Loucy (cell line): ENCODE measurements at regions not wholly inside any gene's neighbourhood (a gene's known extent, or its start where the extent isn't known, plus 50 kb on each side); places are given as distances from the start of the nearest gene placed in this dataset.
A peak's percentile ranks its signal among the peaks of the same experiment; 100 is the strongest.

Source experiments
- H2AFZ ChIP-seq: fragments of 200-600 bp; sonication (generic); 2 replicates; pipeline ENCODE4 v1.6.0; 2016; ENCODE audit warnings: antibody characterized with exemption, mild to moderate bottlenecking, low read length, moderate library complexity
- H3F3A ChIP-seq: fragments of 200-600 bp; 2 replicates; pipeline ENCODE4 v1.6.0; 2016; ENCODE audit warnings: antibody characterized with exemption, low read depth, mild to moderate bottlenecking
- H3K27me3 ChIP-seq: fragments of 200-600 bp; sonication (generic); 2 replicates; pipeline ENCODE4 v1.6.1; 2014; ENCODE audit warnings: low read length, mild to moderate bottlenecking; ENCODE audit not compliant: insufficient read depth, poor library complexity, severe bottlenecking
- H3K36me3 ChIP-seq: fragments of 200-600 bp; sonication (generic); 2 replicates; pipeline ENCODE4 v1.6.1; 2016; ENCODE audit warnings: low read length; ENCODE audit not compliant: insufficient read depth
- H3K4me1 ChIP-seq: fragments of 200-600 bp; sonication (generic); 2 replicates; pipeline ENCODE4 v1.5.1; 2014; ENCODE audit warnings: low read length, mild to moderate bottlenecking; ENCODE audit not compliant: insufficient read depth, poor library complexity, severe bottlenecking
- H3K4me2 ChIP-seq: fragments of 200-600 bp; sonication (generic); 2 replicates; pipeline ENCODE4 v1.6.0; 2014; ENCODE audit warnings: antibody characterized with exemption, low read length, low read depth, mild to moderate bottlenecking; ENCODE audit not compliant: poor library complexity, severe bottlenecking
- H3K4me3 ChIP-seq: fragments of 200-600 bp; sonication (generic); 2 replicates; pipeline ENCODE4 v1.5.1; 2014; ENCODE audit warnings: low read length, mild to moderate bottlenecking, mixed read lengths; ENCODE audit not compliant: poor library complexity, severe bottlenecking
- H3K79me2 ChIP-seq: fragments of 200-600 bp; sonication (generic); 2 replicates; pipeline ENCODE4 v1.6.1; 2014; ENCODE audit warnings: low read length; ENCODE audit not compliant: insufficient read depth
- H3K9ac ChIP-seq: fragments of 200-600 bp; sonication (generic); 2 replicates; pipeline ENCODE4 v1.6.0; 2014; ENCODE audit warnings: mild to moderate bottlenecking, low read depth, low read length, moderate library complexity; ENCODE audit not compliant: poor library complexity, severe bottlenecking
- H3K9me2 ChIP-seq: fragments of 200-600 bp; sonication (generic); replicated peaks from 2 replicates; pipeline ENCODE4 v1.6.1; 2016; ENCODE audit warnings: low read depth, low read length, mixed read lengths
- H3K9me3 ChIP-seq: fragments of 200-600 bp; sonication (generic); 2 replicates; pipeline ENCODE4 v1.6.1; 2014; ENCODE audit warnings: mild to moderate bottlenecking, antibody characterized with exemption, low read length, low read depth; ENCODE audit not compliant: insufficient read depth
- H4K20me1 ChIP-seq: fragments of 200-600 bp; sonication (generic); 2 replicates; pipeline ENCODE4 v1.6.0; 2014; ENCODE audit warnings: antibody characterized with exemption, low read length, mild to moderate bottlenecking; ENCODE audit not compliant: insufficient read depth, poor library complexity, severe bottlenecking
- EZH2phosphoT487 ChIP-seq: fragments of 200-600 bp; IDR thresholded peaks from 2 replicates; pipeline ENCODE4 v1.6.1; 2018; ENCODE audit warnings: antibody characterized with exemption, mild to moderate bottlenecking, moderate library complexity, borderline replicate concordance
- TF ChIP-seq, protein P1 (sequence below): fragments of 200-600 bp; sonication (generic); conservative IDR thresholded peaks from 2 replicates; pipeline ENCODE4 v1.5.1; 2014; ENCODE audit warnings: mild to moderate bottlenecking, antibody characterized with exemption, low read length

DNA sequence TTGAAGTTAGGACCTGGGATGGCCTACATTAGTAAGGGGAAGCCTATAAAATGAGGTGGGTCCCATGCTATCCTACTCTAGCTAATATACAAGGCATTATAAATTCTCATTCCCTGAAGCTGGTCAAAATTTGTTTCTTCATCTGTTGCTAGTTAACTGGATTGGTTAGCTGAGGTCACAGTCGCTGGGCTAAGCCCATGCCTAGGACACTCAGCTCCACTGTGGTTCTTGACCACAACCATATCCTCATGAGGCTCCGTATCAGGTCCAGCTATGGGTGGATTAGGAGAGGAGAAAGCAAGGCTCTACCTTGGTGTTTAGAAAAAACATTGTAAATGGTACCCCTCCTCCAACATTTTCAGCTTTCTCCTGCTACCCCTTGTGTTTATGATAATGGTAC, 52.8 kb upstream of the RAI14 start:
- H3K9me3 ChIP-seq, result no peaks in the 10 kb centered on the region
- H3K79me2 ChIP-seq, result no peaks in the 10 kb centered on the region
- H3K4me2 ChIP-seq, result peak overlapping the region; percentile 55
- no peaks in the 10 kb centered on the region for H4K20me1 ChIP-seq
- H3K9me2 ChIP-seq, result no peaks in the 10 kb centered on the region
- H3K36me3 ChIP-seq, result no peaks in the 10 kb centered on the region
- no peaks in the 10 kb centered on the region; the same call in 1 of the 2 replicates for H3F3A ChIP-seq
- TF ChIP-seq, protein P1, sequence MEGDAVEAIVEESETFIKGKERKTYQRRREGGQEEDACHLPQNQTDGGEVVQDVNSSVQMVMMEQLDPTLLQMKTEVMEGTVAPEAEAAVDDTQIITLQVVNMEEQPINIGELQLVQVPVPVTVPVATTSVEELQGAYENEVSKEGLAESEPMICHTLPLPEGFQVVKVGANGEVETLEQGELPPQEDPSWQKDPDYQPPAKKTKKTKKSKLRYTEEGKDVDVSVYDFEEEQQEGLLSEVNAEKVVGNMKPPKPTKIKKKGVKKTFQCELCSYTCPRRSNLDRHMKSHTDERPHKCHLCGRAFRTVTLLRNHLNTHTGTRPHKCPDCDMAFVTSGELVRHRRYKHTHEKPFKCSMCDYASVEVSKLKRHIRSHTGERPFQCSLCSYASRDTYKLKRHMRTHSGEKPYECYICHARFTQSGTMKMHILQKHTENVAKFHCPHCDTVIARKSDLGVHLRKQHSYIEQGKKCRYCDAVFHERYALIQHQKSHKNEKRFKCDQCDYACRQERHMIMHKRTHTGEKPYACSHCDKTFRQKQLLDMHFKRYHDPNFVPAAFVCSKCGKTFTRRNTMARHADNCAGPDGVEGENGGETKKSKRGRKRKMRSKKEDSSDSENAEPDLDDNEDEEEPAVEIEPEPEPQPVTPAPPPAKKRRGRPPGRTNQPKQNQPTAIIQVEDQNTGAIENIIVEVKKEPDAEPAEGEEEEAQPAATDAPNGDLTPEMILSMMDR, result no peak
- TF ChIP-seq EZH2phosphoT487, result no peak
- no peaks in the 10 kb centered on the region for H3K27me3 ChIP-seq
- H2AFZ ChIP-seq, result no peak overlapping the region
- H3K4me1 ChIP-seq, result peaks cover 42% of the 10 kb centered on the region
- no peak overlapping the region for H3K4me3 ChIP-seq
- H3K9ac ChIP-seq, result no peak overlapping the region

DNA sequence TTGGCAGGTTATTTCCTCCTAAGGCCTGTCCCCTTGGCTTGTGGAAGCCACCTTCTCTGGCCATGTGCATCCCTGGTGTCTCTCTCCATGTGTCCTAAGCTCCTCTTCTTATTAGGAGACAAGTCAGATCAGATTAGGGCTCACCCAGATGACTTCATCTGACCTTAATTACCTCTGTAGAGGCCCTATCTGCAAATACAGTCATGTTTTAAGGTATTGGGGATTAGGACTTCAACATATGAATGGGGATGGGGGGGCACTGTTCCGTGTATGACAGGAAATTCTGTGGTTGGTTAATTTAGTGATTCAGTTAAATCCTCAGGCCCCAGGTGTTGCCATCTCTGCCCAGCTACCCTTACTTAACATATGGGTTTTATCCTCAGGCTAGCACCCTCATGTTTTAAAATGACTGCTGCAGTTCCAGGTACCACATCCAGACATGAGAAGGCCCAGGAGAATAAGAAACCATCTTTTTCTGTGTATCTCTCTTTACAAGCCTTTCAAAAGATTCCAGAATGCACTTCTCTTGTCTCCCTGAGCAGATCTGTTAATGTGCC, 51.9 kb upstream of the RAI14 start:
- Histone ChIP-seq H3F3A (no peaks in the 10 kb centered on the region; the same call in 1 of the 2 replicates), H3K79me2 (no peaks in the 10 kb centered on the region), H4K20me1 (no peaks in the 10 kb centered on the region), H3K9ac (peak overlapping the region; percentile 27), H3K9me2 (no peaks in the 10 kb centered on the region), H3K4me2 (peak overlapping the region; percentile 55), H3K9me3 (no peaks in the 10 kb centered on the region), H3K4me3 (peak overlapping the region; percentile 27), H3K27me3 (no peaks in the 10 kb centered on the region), H3K4me1 (peaks cover 41% of the 10 kb centered on the region), H3K36me3 (no peaks in the 10 kb centered on the region), H2AFZ (peak overlapping the region; percentile 0; the same call in 1 of the 2 replicates)
- TF ChIP-seq, protein P1, result no peak
- peak; percentile 31; the same call in 1 of the 2 replicates for TF ChIP-seq EZH2phosphoT487

DNA sequence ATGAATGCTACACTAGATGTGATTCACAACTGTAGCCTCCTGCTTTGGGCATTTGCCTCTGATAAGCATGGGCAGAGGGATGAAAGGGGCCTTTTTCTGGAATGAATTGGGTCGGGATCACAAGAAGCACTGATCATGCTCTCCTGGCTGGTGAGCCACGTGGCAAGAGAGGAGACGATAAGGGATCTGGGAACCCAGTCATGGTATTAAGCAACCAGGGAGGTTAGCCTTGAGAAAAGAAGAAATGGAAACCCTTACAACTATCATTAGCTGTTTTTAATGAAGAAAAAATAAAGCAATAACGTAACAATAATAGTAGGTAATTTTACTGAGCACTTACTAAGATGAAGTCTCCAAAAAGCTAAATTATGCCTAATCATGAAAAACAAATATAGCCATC, 50.0 kb upstream of the RAI14 start:
- no peaks in the 10 kb centered on the region for H3K9me3 ChIP-seq
- H3K4me1 ChIP-seq, result peaks cover 53% of the 10 kb centered on the region
- H3K79me2 ChIP-seq, result no peaks in the 10 kb centered on the region
- no peak for TF ChIP-seq EZH2phosphoT487
- TF ChIP-seq, protein P1, result no peak
- no peak overlapping the region for H3K9ac ChIP-seq
- H3K27me3 ChIP-seq, result no peaks in the 10 kb centered on the region
- H3K4me3 ChIP-seq, result no peak overlapping the region
- no peak overlapping the region for H2AFZ ChIP-seq
- no peaks in the 10 kb centered on the region for H4K20me1 ChIP-seq
- no peaks in the 10 kb centered on the region for H3K36me3 ChIP-seq
- no peaks in the 10 kb centered on the region for H3K9me2 ChIP-seq
- H3F3A ChIP-seq, result no peaks in the 10 kb centered on the region; the same call in 1 of the 2 replicates
- no peak overlapping the region for H3K4me2 ChIP-seq
